GM12878 (cell line): ENCODE measurements at regions not wholly inside any gene's neighbourhood (a gene's known extent, or its start where the extent isn't known, plus 50 kb on each side); places are given as distances from the start of the nearest gene placed in this dataset.

Experiments used
- GABPA ChIP-seq: IDR thresholded peaks from 2 replicates; pipeline ENCODE4 v1.6.1; 2014; ENCODE audit warnings: antibody characterized with exemption, low read depth, mild to moderate bottlenecking, inconsistent platforms
- POLR2A ChIP-seq: IDR thresholded peaks from 2 replicates; pipeline ENCODE4 v1.6.1; 2011; ENCODE audit warnings: low read depth, mild to moderate bottlenecking, low read length
- SREBF2 ChIP-seq: IDR thresholded peaks from 2 replicates; pipeline ENCODE4 v1.6.1; 2012; ENCODE audit warnings: mild to moderate bottlenecking, low read length
- TF ChIP-seq, protein P1 (sequence below): fragments of 150-350 bp; IDR thresholded peaks from 2 replicates; pipeline ENCODE4 v1.6.1; 2016; ENCODE audit warnings: low read depth, low read length
- TF ChIP-seq, protein P2 (sequence below), 3 experiments: IDR thresholded peaks in 2 of 3; conservative IDR thresholded peaks in 1 of 3; 2 replicates each; pipeline ENCODE4 v1.5.1; 2011; ENCODE audit warnings: low read depth in 3 of 3, low read length in 3 of 3, mild to moderate bottlenecking in 3 of 3, control low read depth in 2 of 3, moderate library complexity in 2 of 3, inconsistent platforms in 1 of 3, mixed read lengths in 1 of 3; ENCODE audit not compliant: control insufficient read depth in 2 of 3, insufficient read depth in 1 of 3; ENCODE audit errors: extremely low read depth in 1 of 3

DNA sequence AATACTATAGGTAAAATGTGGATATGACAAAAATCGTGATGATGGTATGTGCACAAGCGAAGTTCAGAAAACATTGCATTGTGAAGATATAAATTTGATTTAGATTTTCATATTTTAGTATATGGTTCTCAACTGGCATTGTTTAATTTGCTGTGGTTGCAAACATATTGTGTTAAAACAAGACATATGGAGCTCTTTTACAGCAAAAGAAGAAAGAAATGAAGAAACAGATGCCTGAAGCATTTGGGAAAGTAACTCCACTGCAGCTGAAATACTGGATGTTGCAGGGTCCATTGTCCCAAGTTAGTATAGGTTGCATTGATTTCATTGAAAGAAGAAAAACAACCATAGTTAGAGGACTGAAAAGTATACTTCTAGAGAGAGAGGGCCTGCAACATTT, 185.8 kb upstream of the SSTR1 start:
- TF ChIP-seq POLR2A: no peak
- TF ChIP-seq GABPA: no peak
- TF ChIP-seq, protein P1, sequence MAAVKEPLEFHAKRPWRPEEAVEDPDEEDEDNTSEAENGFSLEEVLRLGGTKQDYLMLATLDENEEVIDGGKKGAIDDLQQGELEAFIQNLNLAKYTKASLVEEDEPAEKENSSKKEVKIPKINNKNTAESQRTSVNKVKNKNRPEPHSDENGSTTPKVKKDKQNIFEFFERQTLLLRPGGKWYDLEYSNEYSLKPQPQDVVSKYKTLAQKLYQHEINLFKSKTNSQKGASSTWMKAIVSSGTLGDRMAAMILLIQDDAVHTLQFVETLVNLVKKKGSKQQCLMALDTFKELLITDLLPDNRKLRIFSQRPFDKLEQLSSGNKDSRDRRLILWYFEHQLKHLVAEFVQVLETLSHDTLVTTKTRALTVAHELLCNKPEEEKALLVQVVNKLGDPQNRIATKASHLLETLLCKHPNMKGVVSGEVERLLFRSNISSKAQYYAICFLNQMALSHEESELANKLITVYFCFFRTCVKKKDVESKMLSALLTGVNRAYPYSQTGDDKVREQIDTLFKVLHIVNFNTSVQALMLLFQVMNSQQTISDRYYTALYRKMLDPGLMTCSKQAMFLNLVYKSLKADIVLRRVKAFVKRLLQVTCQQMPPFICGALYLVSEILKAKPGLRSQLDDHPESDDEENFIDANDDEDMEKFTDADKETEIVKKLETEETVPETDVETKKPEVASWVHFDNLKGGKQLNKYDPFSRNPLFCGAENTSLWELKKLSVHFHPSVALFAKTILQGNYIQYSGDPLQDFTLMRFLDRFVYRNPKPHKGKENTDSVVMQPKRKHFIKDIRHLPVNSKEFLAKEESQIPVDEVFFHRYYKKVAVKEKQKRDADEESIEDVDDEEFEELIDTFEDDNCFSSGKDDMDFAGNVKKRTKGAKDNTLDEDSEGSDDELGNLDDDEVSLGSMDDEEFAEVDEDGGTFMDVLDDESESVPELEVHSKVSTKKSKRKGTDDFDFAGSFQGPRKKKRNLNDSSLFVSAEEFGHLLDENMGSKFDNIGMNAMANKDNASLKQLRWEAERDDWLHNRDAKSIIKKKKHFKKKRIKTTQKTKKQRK: no peak
- TF ChIP-seq, protein P2, sequence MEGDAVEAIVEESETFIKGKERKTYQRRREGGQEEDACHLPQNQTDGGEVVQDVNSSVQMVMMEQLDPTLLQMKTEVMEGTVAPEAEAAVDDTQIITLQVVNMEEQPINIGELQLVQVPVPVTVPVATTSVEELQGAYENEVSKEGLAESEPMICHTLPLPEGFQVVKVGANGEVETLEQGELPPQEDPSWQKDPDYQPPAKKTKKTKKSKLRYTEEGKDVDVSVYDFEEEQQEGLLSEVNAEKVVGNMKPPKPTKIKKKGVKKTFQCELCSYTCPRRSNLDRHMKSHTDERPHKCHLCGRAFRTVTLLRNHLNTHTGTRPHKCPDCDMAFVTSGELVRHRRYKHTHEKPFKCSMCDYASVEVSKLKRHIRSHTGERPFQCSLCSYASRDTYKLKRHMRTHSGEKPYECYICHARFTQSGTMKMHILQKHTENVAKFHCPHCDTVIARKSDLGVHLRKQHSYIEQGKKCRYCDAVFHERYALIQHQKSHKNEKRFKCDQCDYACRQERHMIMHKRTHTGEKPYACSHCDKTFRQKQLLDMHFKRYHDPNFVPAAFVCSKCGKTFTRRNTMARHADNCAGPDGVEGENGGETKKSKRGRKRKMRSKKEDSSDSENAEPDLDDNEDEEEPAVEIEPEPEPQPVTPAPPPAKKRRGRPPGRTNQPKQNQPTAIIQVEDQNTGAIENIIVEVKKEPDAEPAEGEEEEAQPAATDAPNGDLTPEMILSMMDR (IDR thresholded peaks at IDR 0.05 in 2 of 3, conservative IDR thresholded peaks at IDR 0.05 in 1 of 3; ENCODE audit: control insufficient read depth in 2 of 3, extremely low read depth in 1 of 3, insufficient read depth in 1 of 3, low read depth in 3 of 3, low read length in 3 of 3): no peak
- no peak for TF ChIP-seq SREBF2
